ENCODE measurements at regions not wholly inside any gene's neighbourhood (a gene's known extent, or its start where the extent isn't known, plus 50 kb on each side); places are given as distances from the start of the nearest gene placed in this dataset.

- no peak for TF ChIP-seq POLR2A (IDR thresholded peaks at IDR 0.05)
- TF ChIP-seq, protein P1, sequence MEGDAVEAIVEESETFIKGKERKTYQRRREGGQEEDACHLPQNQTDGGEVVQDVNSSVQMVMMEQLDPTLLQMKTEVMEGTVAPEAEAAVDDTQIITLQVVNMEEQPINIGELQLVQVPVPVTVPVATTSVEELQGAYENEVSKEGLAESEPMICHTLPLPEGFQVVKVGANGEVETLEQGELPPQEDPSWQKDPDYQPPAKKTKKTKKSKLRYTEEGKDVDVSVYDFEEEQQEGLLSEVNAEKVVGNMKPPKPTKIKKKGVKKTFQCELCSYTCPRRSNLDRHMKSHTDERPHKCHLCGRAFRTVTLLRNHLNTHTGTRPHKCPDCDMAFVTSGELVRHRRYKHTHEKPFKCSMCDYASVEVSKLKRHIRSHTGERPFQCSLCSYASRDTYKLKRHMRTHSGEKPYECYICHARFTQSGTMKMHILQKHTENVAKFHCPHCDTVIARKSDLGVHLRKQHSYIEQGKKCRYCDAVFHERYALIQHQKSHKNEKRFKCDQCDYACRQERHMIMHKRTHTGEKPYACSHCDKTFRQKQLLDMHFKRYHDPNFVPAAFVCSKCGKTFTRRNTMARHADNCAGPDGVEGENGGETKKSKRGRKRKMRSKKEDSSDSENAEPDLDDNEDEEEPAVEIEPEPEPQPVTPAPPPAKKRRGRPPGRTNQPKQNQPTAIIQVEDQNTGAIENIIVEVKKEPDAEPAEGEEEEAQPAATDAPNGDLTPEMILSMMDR (IDR thresholded peaks at IDR 0.05) = no peak
Measured at GRCh38 chr10:44818041-44818649, 93.0 kb upstream of the TMEM72 start.

Data from thyroid gland (tissue), 4 donors.